Muscle layer of duodenum (tissue), 2 donors: ENCODE measurements at regions not wholly inside any gene's neighbourhood (a gene's known extent, or its start where the extent isn't known, plus 50 kb on each side); places are given as distances from the start of the nearest gene placed in this dataset.

Source experiments
- H3K27ac ChIP-seq: one replicate; pipeline ENCODE4 v1.7.0; 2013; ENCODE audit warnings: mild to moderate bottlenecking, low read length
- H3K27me3 ChIP-seq: one replicate; pipeline ENCODE4 v1.7.0; 2013; ENCODE audit warnings: low read depth, mild to moderate bottlenecking, control low read depth, low read length
- H3K36me3 ChIP-seq, 2 donors: one replicate each; pipeline ENCODE4 v1.7.0; 2013; ENCODE audit warnings: low read length in 2 of 2, control low read depth in 1 of 2, mild to moderate bottlenecking in 1 of 2; ENCODE audit not compliant: insufficient read depth in 2 of 2, control insufficient read depth in 1 of 2
- H3K4me1 ChIP-seq, 2 donors: one replicate each; pipeline ENCODE4 v1.7.0; 2013; ENCODE audit warnings: low read length in 2 of 2, mild to moderate bottlenecking in 2 of 2, control low read depth in 1 of 2, moderate library complexity in 1 of 2; ENCODE audit not compliant: insufficient read depth in 2 of 2, control insufficient read depth in 1 of 2
- H3K4me3 ChIP-seq, 2 donors: one replicate each; pipeline ENCODE4 v1.7.0; 2013; ENCODE audit warnings: low read length in 2 of 2, low read depth in 1 of 2, mild to moderate bottlenecking in 1 of 2
- H3K9me3 ChIP-seq, 2 donors: one replicate each; pipeline ENCODE4 v1.7.0; 2013; ENCODE audit warnings: low read length in 2 of 2, control low read depth in 1 of 2, mild to moderate bottlenecking in 1 of 2; ENCODE audit not compliant: control insufficient read depth in 1 of 2
- donor health status: healthy.

GRCh38 chr7:41814888-41815287 is 112.0 kb upstream of the INHBA start:
- H3K9me3 ChIP-seq, result no peaks in the 10 kb centered on the region
- no peaks in the 10 kb centered on the region for H3K36me3 ChIP-seq
- H3K4me3 ChIP-seq, result no peak overlapping the region
- no peak overlapping the region for H3K27ac ChIP-seq
- no peaks in the 10 kb centered on the region for H3K4me1 ChIP-seq
- H3K27me3 ChIP-seq, result no peaks in the 10 kb centered on the region

- H3K27ac ChIP-seq, result no peak overlapping the region
- H3K27me3 ChIP-seq, result no peaks in the 10 kb centered on the region
- no peak overlapping the region for H3K4me3 ChIP-seq
- H3K4me1 ChIP-seq, result no peaks in the 10 kb centered on the region
- H3K36me3 ChIP-seq, result no peaks in the 10 kb centered on the region
- H3K9me3 ChIP-seq, result no peaks in the 10 kb centered on the region
Observed at GRCh38 chr7:41813286-41813685, 110.4 kb upstream of the INHBA start.

- Histone ChIP-seq H3K4me1 (no peaks in the 10 kb centered on the region), H3K27ac (no peak overlapping the region), H3K36me3 (no peaks in the 10 kb centered on the region), H3K4me3 (no peak overlapping the region), H3K9me3 (no peaks in the 10 kb centered on the region), H3K27me3 (no peaks in the 10 kb centered on the region)
Observed at GRCh38 chr7:41811941-41812340, 109.1 kb upstream of the INHBA start.

DNA sequence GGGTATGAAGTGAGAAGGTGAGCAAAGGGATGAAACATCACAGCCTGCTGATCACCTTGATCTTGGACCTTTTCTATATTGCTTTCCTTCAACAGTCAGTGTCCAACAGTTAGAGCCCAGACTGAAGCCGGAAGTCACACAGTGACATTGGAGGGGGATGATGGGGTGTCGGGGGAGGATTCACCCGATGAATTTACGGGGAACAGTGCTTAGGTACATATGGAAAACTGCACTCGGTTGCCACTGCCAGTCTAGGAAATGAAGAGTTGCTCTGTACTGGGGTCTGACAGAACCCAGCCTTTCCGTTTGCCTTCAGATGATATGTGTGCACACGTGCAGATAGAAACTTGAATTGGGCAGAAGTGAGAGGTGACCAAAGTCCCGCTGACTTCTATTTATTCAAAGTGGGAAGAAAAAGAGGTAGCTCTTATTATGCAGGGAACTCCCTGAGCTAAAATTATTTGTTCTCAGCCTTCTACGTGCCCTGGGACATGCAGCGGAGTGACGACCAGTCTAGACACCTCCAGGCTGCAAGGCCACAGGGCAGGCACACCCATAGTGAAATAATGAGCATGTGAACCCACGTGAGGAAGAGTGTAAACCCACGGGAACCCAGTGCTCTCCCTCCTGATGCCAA is 107.2 kb upstream of the INHBA start:
- Histone ChIP-seq H3K9me3 (no peaks in the 10 kb centered on the region), H3K27me3 (no peaks in the 10 kb centered on the region), H3K4me1 (no peaks in the 10 kb centered on the region), H3K36me3 (no peaks in the 10 kb centered on the region), H3K27ac (no peak overlapping the region), H3K4me3 (no peak overlapping the region)

- Histone ChIP-seq H3K36me3 (no peaks in the 10 kb centered on the region), H3K27me3 (no peaks in the 10 kb centered on the region), H3K4me3 (no peak overlapping the region), H3K27ac (no peak overlapping the region), H3K4me1 (no peaks in the 10 kb centered on the region), H3K9me3 (no peaks in the 10 kb centered on the region)
Observed at GRCh38 chr7:41809529-41809939, 106.6 kb upstream of the INHBA start.

- Histone ChIP-seq H3K4me3 (no peak overlapping the region), H3K9me3 (no peaks in the 10 kb centered on the region), H3K27me3 (no peaks in the 10 kb centered on the region)
Observed at GRCh38 chr7:41809116-41809515, 106.2 kb upstream of the INHBA start.

GRCh38 chr7:41808541-41808940 is 105.7 kb upstream of the INHBA start:
- no peaks in the 10 kb centered on the region for H3K36me3 ChIP-seq
- H3K27ac ChIP-seq, result no peak overlapping the region
- H3K9me3 ChIP-seq, result no peaks in the 10 kb centered on the region
- no peaks in the 10 kb centered on the region for H3K4me1 ChIP-seq
- H3K4me3 ChIP-seq, result no peak overlapping the region
- no peaks in the 10 kb centered on the region for H3K27me3 ChIP-seq

More at GRCh38 chr7:41809116-41809515, 106.2 kb upstream of the INHBA start:
- no peak overlapping the region for H3K27ac ChIP-seq
- H3K36me3 ChIP-seq, result no peaks in the 10 kb centered on the region
- no peaks in the 10 kb centered on the region for H3K4me1 ChIP-seq

DNA sequence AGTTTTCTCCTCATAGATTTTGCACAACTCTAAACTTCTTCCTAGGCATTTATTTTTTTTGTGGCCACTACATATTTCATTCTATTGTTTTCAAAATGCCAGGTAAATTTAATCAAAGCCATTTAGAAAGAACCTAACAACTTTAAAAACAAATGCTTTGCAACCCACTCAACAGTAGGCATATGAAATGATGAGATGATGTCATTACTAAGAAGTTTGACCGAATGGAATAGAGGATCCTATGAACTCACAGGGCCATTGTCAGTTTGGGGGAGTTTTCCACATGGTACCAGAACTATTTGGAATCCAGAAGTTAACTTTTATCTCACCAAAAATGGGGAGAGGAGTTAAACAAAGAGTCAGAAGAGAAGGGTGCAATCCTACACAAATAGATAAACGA is 100.7 kb upstream of the INHBA start:
- Histone ChIP-seq H3K36me3 (no peaks in the 10 kb centered on the region), H3K27ac (no peak overlapping the region), H3K4me3 (no peak overlapping the region), H3K27me3 (no peaks in the 10 kb centered on the region), H3K9me3 (no peaks in the 10 kb centered on the region), H3K4me1 (no peaks in the 10 kb centered on the region)

DNA sequence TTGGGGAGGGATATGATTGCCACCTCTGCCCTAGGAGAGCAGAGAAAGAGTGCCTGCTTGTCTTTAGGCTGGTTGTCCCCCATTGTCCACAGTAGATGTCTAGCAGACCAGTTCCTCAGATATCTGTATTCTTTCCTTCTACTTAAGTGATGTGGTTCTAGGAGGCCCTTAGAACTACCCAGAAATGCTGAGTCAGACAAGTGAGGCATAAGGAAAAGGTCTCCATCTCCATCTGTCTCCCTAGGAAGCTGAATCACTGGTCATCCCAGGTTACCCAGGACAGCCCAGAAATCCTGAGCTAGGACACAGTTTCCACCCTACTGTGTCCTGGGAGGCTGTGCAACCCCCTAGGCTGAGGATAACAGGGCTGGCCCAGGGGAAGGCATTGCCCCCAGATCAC is 93.4 kb upstream of the INHBA start:
- Histone ChIP-seq H3K27me3 (no peaks in the 10 kb centered on the region), H3K27ac (no peak overlapping the region), H3K36me3 (no peaks in the 10 kb centered on the region), H3K9me3 (no peaks in the 10 kb centered on the region), H3K4me1 (no peaks in the 10 kb centered on the region), H3K4me3 (no peak overlapping the region)

- H3K4me1 ChIP-seq, result no peaks in the 10 kb centered on the region
- H3K9me3 ChIP-seq, result no peaks in the 10 kb centered on the region
- H3K27me3 ChIP-seq, result no peaks in the 10 kb centered on the region
- no peak overlapping the region for H3K4me3 ChIP-seq
- no peak overlapping the region for H3K27ac ChIP-seq
- no peaks in the 10 kb centered on the region for H3K36me3 ChIP-seq
Observed at GRCh38 chr7:41795276-41795833, 92.5 kb upstream of the INHBA start.

DNA sequence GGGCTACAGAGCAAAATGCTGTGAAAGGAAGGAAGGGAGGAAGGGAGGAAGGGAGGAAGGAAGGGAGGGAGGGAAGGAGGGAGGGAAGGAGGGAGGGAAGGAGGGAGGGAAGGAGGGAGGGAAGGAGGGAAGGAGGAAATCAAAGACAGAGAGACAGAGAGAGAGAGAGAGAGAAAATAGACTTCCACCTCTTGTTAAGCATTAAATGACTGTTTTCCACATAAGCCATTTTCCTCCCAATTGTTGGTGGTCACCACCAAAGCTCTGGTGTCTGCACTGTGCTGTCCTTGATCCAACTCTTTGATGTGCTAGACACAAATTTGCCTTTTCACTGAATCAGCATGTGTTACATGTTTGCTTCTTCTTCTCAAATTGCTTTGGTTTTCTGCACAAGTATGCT is 90.7 kb upstream of the INHBA start:
- no peaks in the 10 kb centered on the region for H3K27me3 ChIP-seq
- no peak overlapping the region for H3K4me3 ChIP-seq
- H3K9me3 ChIP-seq, result no peaks in the 10 kb centered on the region
- no peak overlapping the region for H3K27ac ChIP-seq
- no peaks in the 10 kb centered on the region for H3K36me3 ChIP-seq
- H3K4me1 ChIP-seq, result no peaks in the 10 kb centered on the region

DNA sequence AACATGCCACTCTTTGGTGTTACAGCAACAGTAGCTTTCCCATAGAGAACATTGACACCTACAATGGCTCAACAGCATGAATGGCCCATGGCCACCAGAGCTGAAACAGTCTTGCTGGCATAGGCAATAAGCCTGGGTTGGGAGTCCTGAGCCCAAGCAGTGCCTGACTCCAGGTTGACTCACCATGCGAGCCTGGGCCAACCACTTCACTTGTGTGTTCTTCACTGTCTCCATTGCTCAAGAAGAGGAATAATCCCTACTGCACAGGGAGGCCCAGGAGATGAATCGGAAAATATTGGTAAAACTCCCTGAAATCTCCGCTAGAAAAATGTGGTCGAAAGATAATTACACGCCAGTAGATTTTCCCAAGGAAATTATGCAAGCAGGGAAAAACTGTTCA is 89.2 kb upstream of the INHBA start:
- no peaks in the 10 kb centered on the region for H3K27me3 ChIP-seq
- H3K27ac ChIP-seq, result no peak overlapping the region
- no peak overlapping the region for H3K4me3 ChIP-seq
- H3K36me3 ChIP-seq, result no peaks in the 10 kb centered on the region
- no peaks in the 10 kb centered on the region for H3K9me3 ChIP-seq
- peaks cover 0 to 4% of the 10 kb centered on the region in 2 donors for H3K4me1 ChIP-seq
